BJ (cell line): ENCODE measurements at regions not wholly inside any gene's neighbourhood (a gene's known extent, or its start where the extent isn't known, plus 50 kb on each side); places are given as distances from the start of the nearest gene placed in this dataset.

Experiments
- CTCF ChIA-PET: fragments of 350-600 bp; formaldehyde crosslinking; extraction: SDS; loops from one replicate; lab custom pipeline; 2021; ENCODE audit warnings: antibody characterized with exemption, inconsistent platforms; lab: Yijun Ruan, JAX
- POLR2A ChIA-PET: fragments of 300-600 bp; sonication (Branson Sonifier 250); formaldehyde crosslinking; extraction: SDS; loops from one replicate; lab custom pipeline; 2021; ENCODE audit warnings: antibody characterized with exemption; lab: Charles Lee
- DNase-seq: peaks from one replicate; pipeline ENCODE4 v3.0.0-alpha.2; 2011; ENCODE audit warnings: low read depth
- H3K27me3 ChIP-seq: 2 replicates; pipeline ENCODE4 v1.6.0; 2011; ENCODE audit warnings: low read length; ENCODE audit not compliant: control insufficient read depth, insufficient read depth
- H3K36me3 ChIP-seq: 2 replicates; pipeline ENCODE4 v1.5.1; 2011; ENCODE audit warnings: low read length; ENCODE audit not compliant: control insufficient read depth, insufficient read depth
- H3K4me3 ChIP-seq: 2 replicates; pipeline ENCODE4 v1.5.1; 2011; ENCODE audit warnings: low read depth, mild to moderate bottlenecking, control low read depth, low read length
- CTCF ChIP-seq: IDR thresholded peaks from 2 replicates; pipeline ENCODE4 v1.5.1; 2011; ENCODE audit warnings: low read depth, mild to moderate bottlenecking, control low read depth, inconsistent platforms, low read length, moderate library complexity; ENCODE audit not compliant: insufficient read depth

- POLR2A ChIA-PET: no interaction called here
- no peak for DNase-seq
- Histone ChIP-seq H3K27me3 (no peaks in the 10 kb centered on the region), H3K4me3 (no peak overlapping the region), H3K36me3 (no peaks in the 10 kb centered on the region)
- CTCF ChIA-PET: no interaction called here
- TF ChIP-seq CTCF: no peak
These were observed 65.3 kb downstream of the ACTBL2 start for GRCh38 chr5:57417320-57417719.

GRCh38 chr5:57416278-57416994 is 66.2 kb downstream of the ACTBL2 start:
- peak; percentile 42 for DNase-seq

GRCh38 chr5:57414857-57415256 is 67.8 kb downstream of the ACTBL2 start:
- POLR2A ChIA-PET: interaction anchor here (0.7 kb wide), 1 partner anchor 24 kb away, joined by 3 read pairs; no protein-coding TSS in a partner anchor
- Histone ChIP-seq H3K27me3 (no peaks in the 10 kb centered on the region), H3K4me3 (no peak overlapping the region), H3K36me3 (no peaks in the 10 kb centered on the region)
- CTCF ChIA-PET: no interaction called here
- no peak for DNase-seq
- TF ChIP-seq CTCF: no peak

More at GRCh38 chr5:57416278-57416994, 66.2 kb downstream of the ACTBL2 start:
- Histone ChIP-seq H3K36me3 (no peaks in the 10 kb centered on the region), H3K4me3 (no peak overlapping the region), H3K27me3 (no peaks in the 10 kb centered on the region)
- no peak for TF ChIP-seq CTCF
- CTCF ChIA-PET: interaction anchor here (1.0 kb wide), 1 partner anchor 119 kb away, joined by 3 read pairs; no protein-coding TSS in a partner anchor
- POLR2A ChIA-PET: interaction anchor here (0.6 kb wide), 1 partner anchor 338 kb away, joined by 3 read pairs; no protein-coding TSS in a partner anchor

GRCh38 chr5:57414191-57414590 is 68.4 kb downstream of the ACTBL2 start:
- no peak for DNase-seq
- Histone ChIP-seq H3K36me3 (no peaks in the 10 kb centered on the region), H3K4me3 (no peak overlapping the region), H3K27me3 (no peaks in the 10 kb centered on the region)
- TF ChIP-seq CTCF: no peak
- ChIA-PET POLR2A (interaction anchor here (0.7 kb wide), 1 partner anchor 25 kb away, joined by 3 read pairs; no protein-coding TSS in a partner anchor), CTCF (no interaction called here)

- ChIA-PET POLR2A (no interaction called here), CTCF (no interaction called here)
- no peak overlapping the region for H3K4me3 ChIP-seq
- no peaks in the 10 kb centered on the region for H3K36me3 ChIP-seq
- no peak for DNase-seq
- no peak for TF ChIP-seq CTCF
- no peaks in the 10 kb centered on the region for H3K27me3 ChIP-seq
These were observed 69.5 kb downstream of the ACTBL2 start for GRCh38 chr5:57413145-57413544.
